GM23338 (cell line): ENCODE measurements at regions not wholly inside any gene's neighbourhood (a gene's known extent, or its start where the extent isn't known, plus 50 kb on each side); places are given as distances from the start of the nearest gene placed in this dataset.
A peak's percentile ranks its signal among the peaks of the same experiment; 100 is the strongest.

Source experiments
- ATAC-seq: fragments of 200-7000 bp; cut with Tn5 transposase; 3 replicates; pipeline ENCODE4 v1.9.1; 2020
- DNase-seq: peaks from one replicate; pipeline ENCODE4 v3.0.0-alpha.2; 2015; ENCODE audit warnings: low spot score
- H2AFZ ChIP-seq: fragments of 200-600 bp; sonication (generic); 2 replicates; pipeline ENCODE4 v1.8.0; 2016; ENCODE audit warnings: antibody characterized with exemption, mild to moderate bottlenecking, moderate library complexity
- H3F3A ChIP-seq: fragments of 200-600 bp; sonication (generic); replicated peaks from 2 replicates; pipeline ENCODE4 v1.8.0; 2017; ENCODE audit warnings: antibody characterized with exemption, mixed run types, low read depth
- H3K27ac ChIP-seq: fragments of 200-600 bp; sonication (generic); 2 replicates; pipeline ENCODE4 v1.6.1; 2016; ENCODE audit warnings: low read depth
- H3K27me3 ChIP-seq: fragments of 200-600 bp; sonication (generic); 2 replicates; pipeline ENCODE4 v1.8.0; 2016; ENCODE audit warnings: mild to moderate bottlenecking, mixed run types, moderate library complexity; ENCODE audit not compliant: insufficient read depth
- H3K36me3 ChIP-seq: fragments of 200-600 bp; sonication (generic); 2 replicates; pipeline ENCODE4 v1.8.0; 2016; ENCODE audit warnings: mild to moderate bottlenecking; ENCODE audit not compliant: insufficient read depth
- H3K4me1 ChIP-seq: fragments of 200-600 bp; sonication (generic); 2 replicates; pipeline ENCODE4 v1.8.0; 2016; ENCODE audit warnings: mild to moderate bottlenecking, moderate library complexity; ENCODE audit not compliant: insufficient read depth
- H3K4me2 ChIP-seq: fragments of 200-600 bp; sonication (generic); 2 replicates; pipeline ENCODE4 v1.7.1; 2017; ENCODE audit warnings: mixed run types
- H3K4me3 ChIP-seq: fragments of 200-600 bp; sonication (generic); 2 replicates; pipeline ENCODE4 v1.6.1; 2016; ENCODE audit warnings: mixed run types
- H3K79me2 ChIP-seq: fragments of 200-600 bp; sonication (generic); replicated peaks from 2 replicates; pipeline ENCODE4 v1.8.0; 2017; ENCODE audit warnings: mild to moderate bottlenecking; ENCODE audit not compliant: insufficient read depth
- H3K9me2 ChIP-seq: fragments of 200-600 bp; sonication (generic); 2 replicates; pipeline ENCODE4 v1.8.0; 2017; ENCODE audit not compliant: insufficient read depth
- H4K20me1 ChIP-seq: fragments of 200-600 bp; sonication (generic); replicated peaks from 2 replicates; pipeline ENCODE4 v1.8.0; 2017; ENCODE audit warnings: mild to moderate bottlenecking; ENCODE audit not compliant: insufficient read depth
- H3K27ac Mint-ChIP-seq: 2 replicates; pipeline ENCODE4 v1.8.0; 2020; ENCODE audit warnings: inconsistent platforms, mild to moderate bottlenecking, moderate library complexity, mixed read lengths
- H3K27me3 Mint-ChIP-seq: 3 replicates; pipeline ENCODE4 v1.8.0; 2022; ENCODE audit warnings: low read depth, mild to moderate bottlenecking, moderate library complexity, mixed read lengths, inconsistent platforms; ENCODE audit not compliant: insufficient read depth, poor library complexity
- H3K36me3 Mint-ChIP-seq: 3 replicates; pipeline ENCODE4 v1.8.0; 2021; ENCODE audit warnings: low read depth, mild to moderate bottlenecking, inconsistent platforms, moderate library complexity, mixed read lengths
- H3K4me1 Mint-ChIP-seq: 3 replicates; pipeline ENCODE4 v1.8.0; 2020; ENCODE audit warnings: mild to moderate bottlenecking, inconsistent platforms, mixed read lengths
- H3K4me3 Mint-ChIP-seq: 3 replicates; pipeline ENCODE4 v1.8.0; 2021; ENCODE audit warnings: moderate library complexity, mild to moderate bottlenecking, inconsistent platforms, mixed read lengths
- H3K9me3 Mint-ChIP-seq: 3 replicates; pipeline ENCODE4 v1.8.0; 2020; ENCODE audit warnings: moderate library complexity, mild to moderate bottlenecking, inconsistent platforms, mixed read lengths
- CREB1 ChIP-seq: fragments of 250-450 bp; sonication (Bioruptor Pico); IDR thresholded peaks from 2 replicates; pipeline ENCODE4 v1.5.0; 2020; ENCODE audit warnings: low read depth, mild to moderate bottlenecking, moderate library complexity
- EZH2 ChIP-seq: fragments of 200-600 bp; sonication (generic); IDR thresholded peaks from one replicate; pipeline ENCODE4 v1.8.0; 2017; ENCODE audit warnings: antibody characterized with exemption, mild to moderate bottlenecking, low read depth; ENCODE audit not compliant: unreplicated experiment
- EZH2phosphoT487 ChIP-seq: fragments of 200-600 bp; sonication (generic); IDR thresholded peaks from one replicate; pipeline ENCODE4 v1.8.1; 2018; ENCODE audit warnings: antibody characterized with exemption; ENCODE audit not compliant: unreplicated experiment
- JUNB ChIP-seq: IDR thresholded peaks from one replicate; pipeline ENCODE4 v1.6.1; 2016; ENCODE audit warnings: antibody characterized with exemption; ENCODE audit not compliant: unreplicated experiment
- NANOG ChIP-seq: IDR thresholded peaks from 2 replicates; pipeline ENCODE4 v1.6.1; 2016; ENCODE audit warnings: antibody characterized with exemption, borderline replicate concordance
- POLR2AphosphoS5 ChIP-seq: IDR thresholded peaks from 2 replicates; pipeline ENCODE4 v1.6.1; 2016; ENCODE audit warnings: antibody characterized with exemption, low read depth
- STAT1 ChIP-seq: IDR thresholded peaks from one replicate; pipeline ENCODE4 v1.6.1; 2016; ENCODE audit warnings: antibody characterized with exemption; ENCODE audit not compliant: unreplicated experiment
- ZNF114 ChIP-seq: fragments of 250-450 bp; sonication (Bioruptor Pico); IDR thresholded peaks from 2 replicates; pipeline ENCODE4 v1.5.0; 2020; ENCODE audit warnings: mild to moderate bottlenecking, moderate library complexity
- ZNF331 ChIP-seq: fragments of 250-450 bp; sonication (Bioruptor Pico); IDR thresholded peaks from 2 replicates; pipeline ENCODE4 v1.5.0; 2020; ENCODE audit warnings: low read depth, mild to moderate bottlenecking, moderate library complexity
- TF ChIP-seq, protein P1 (sequence below), 2 experiments: fragments of 200-600 bp in 1 of 2; sonication (generic) in 1 of 2; conservative IDR thresholded peaks; 2 replicates each; pipeline versions ENCODE4 v1.5.1 to v1.6.1; 2016 to 2017; ENCODE audit warnings: antibody characterized with exemption in 2 of 2, low read depth in 2 of 2, mild to moderate bottlenecking in 2 of 2, moderate library complexity in 1 of 2
- TF ChIP-seq, protein P2 (sequence below): fragments of 250-450 bp; sonication (Bioruptor Pico); IDR thresholded peaks from 2 replicates; pipeline ENCODE4 v1.5.0; 2020; ENCODE audit warnings: mild to moderate bottlenecking, moderate library complexity
- TF ChIP-seq, protein P3 (sequence below): IDR thresholded peaks from 2 replicates; pipeline ENCODE4 v1.6.1; 2016; ENCODE audit warnings: antibody characterized with exemption
- TF ChIP-seq, protein P4 (sequence below): IDR thresholded peaks from one replicate; pipeline ENCODE4 v1.6.1; 2018; ENCODE audit warnings: antibody characterized with exemption; ENCODE audit not compliant: unreplicated experiment

DNA sequence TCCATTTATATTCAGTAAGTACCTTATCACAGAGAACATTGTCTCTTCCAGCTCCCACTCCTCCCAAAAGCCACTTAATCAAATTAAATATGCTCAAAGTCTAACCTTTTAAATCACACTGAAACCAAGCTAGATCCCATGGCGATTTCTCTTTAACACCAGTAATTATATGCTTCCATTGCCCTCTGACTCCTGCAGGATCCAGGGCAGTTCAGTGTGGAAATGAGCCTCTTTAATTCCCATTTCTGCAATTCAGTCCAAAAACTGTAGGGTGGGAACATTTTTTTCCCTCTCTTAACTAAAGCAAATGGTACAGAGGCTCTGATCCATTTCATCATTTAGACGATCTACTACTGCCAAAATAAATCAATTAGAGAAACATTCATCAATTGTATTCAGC lies 872.3 kb upstream of the PHF14 start:
- Histone ChIP-seq H3K36me3 (no peaks in the 10 kb centered on the region), H4K20me1 (no peaks in the 10 kb centered on the region), H2AFZ (peak overlapping the region; percentile 39; the same call in 1 of the 2 replicates), H3K4me3 (no peak overlapping the region), H3K4me2 (no peak overlapping the region), H3K27ac (no peak overlapping the region), H3K4me1 (no peaks in the 10 kb centered on the region), H3K27me3 (no peaks in the 10 kb centered on the region), H3K9me2 (0 out of 2 replicates have a peak, but pooled peaks cover 3% of the 10 kb centered on the region), H3K79me2 (no peaks in the 10 kb centered on the region), H3F3A (no peaks in the 10 kb centered on the region)
- H3K27me3 Mint-ChIP-seq = no peaks in the 10 kb centered on the region
- no peaks in the 10 kb centered on the region for H3K36me3 Mint-ChIP-seq
- TF ChIP-seq, protein P1, sequence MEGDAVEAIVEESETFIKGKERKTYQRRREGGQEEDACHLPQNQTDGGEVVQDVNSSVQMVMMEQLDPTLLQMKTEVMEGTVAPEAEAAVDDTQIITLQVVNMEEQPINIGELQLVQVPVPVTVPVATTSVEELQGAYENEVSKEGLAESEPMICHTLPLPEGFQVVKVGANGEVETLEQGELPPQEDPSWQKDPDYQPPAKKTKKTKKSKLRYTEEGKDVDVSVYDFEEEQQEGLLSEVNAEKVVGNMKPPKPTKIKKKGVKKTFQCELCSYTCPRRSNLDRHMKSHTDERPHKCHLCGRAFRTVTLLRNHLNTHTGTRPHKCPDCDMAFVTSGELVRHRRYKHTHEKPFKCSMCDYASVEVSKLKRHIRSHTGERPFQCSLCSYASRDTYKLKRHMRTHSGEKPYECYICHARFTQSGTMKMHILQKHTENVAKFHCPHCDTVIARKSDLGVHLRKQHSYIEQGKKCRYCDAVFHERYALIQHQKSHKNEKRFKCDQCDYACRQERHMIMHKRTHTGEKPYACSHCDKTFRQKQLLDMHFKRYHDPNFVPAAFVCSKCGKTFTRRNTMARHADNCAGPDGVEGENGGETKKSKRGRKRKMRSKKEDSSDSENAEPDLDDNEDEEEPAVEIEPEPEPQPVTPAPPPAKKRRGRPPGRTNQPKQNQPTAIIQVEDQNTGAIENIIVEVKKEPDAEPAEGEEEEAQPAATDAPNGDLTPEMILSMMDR (conservative IDR thresholded peaks at IDR 0.05; ENCODE audit: low read depth in 2 of 2) = no peak
- TF ChIP-seq POLR2AphosphoS5 = no peak
- TF ChIP-seq EZH2 = no peak
- TF ChIP-seq CREB1 = no peak
- no peak for TF ChIP-seq NANOG
- TF ChIP-seq, protein P2, sequence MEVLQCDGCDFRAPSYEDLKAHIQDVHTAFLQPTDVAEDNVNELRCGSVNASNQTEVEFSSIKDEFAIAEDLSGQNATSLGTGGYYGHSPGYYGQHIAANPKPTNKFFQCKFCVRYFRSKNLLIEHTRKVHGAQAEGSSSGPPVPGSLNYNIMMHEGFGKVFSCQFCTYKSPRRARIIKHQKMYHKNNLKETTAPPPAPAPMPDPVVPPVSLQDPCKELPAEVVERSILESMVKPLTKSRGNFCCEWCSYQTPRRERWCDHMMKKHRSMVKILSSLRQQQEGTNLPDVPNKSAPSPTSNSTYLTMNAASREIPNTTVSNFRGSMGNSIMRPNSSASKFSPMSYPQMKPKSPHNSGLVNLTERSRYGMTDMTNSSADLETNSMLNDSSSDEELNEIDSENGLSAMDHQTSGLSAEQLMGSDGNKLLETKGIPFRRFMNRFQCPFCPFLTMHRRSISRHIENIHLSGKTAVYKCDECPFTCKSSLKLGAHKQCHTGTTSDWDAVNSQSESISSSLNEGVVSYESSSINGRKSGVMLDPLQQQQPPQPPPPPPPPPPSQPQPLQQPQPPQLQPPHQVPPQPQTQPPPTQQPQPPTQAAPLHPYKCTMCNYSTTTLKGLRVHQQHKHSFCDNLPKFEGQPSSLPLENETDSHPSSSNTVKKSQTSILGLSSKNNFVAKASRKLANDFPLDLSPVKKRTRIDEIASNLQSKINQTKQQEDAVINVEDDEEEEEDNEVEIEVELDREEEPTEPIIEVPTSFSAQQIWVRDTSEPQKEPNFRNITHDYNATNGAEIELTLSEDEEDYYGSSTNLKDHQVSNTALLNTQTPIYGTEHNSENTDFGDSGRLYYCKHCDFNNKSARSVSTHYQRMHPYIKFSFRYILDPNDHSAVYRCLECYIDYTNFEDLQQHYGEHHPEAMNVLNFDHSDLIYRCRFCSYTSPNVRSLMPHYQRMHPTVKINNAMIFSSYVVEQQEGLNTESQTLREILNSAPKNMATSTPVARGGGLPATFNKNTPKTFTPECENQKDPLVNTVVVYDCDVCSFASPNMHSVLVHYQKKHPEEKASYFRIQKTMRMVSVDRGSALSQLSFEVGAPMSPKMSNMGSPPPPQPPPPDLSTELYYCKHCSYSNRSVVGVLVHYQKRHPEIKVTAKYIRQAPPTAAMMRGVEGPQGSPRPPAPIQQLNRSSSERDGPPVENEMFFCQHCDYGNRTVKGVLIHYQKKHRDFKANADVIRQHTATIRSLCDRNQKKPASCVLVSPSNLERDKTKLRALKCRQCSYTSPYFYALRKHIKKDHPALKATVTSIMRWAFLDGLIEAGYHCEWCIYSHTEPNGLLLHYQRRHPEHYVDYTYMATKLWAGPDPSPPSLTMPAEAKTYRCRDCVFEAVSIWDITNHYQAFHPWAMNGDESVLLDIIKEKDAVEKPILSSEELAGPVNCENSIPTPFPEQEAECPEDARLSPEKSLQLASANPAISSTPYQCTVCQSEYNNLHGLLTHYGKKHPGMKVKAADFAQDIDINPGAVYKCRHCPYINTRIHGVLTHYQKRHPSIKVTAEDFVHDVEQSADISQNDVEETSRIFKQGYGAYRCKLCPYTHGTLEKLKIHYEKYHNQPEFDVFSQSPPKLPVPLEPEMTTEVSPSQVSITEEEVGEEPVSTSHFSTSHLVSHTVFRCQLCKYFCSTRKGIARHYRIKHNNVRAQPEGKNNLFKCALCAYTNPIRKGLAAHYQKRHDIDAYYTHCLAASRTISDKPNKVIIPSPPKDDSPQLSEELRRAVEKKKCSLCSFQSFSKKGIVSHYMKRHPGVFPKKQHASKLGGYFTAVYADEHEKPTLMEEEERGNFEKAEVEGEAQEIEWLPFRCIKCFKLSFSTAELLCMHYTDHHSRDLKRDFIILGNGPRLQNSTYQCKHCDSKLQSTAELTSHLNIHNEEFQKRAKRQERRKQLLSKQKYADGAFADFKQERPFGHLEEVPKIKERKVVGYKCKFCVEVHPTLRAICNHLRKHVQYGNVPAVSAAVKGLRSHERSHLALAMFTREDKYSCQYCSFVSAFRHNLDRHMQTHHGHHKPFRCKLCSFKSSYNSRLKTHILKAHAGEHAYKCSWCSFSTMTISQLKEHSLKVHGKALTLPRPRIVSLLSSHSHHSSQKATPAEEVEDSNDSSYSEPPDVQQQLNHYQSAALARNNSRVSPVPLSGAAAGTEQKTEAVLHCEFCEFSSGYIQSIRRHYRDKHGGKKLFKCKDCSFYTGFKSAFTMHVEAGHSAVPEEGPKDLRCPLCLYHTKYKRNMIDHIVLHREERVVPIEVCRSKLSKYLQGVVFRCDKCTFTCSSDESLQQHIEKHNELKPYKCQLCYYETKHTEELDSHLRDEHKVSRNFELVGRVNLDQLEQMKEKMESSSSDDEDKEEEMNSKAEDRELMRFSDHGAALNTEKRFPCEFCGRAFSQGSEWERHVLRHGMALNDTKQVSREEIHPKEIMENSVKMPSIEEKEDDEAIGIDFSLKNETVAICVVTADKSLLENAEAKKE (CRISPR knock-in tag) = no peak
- TF ChIP-seq ZNF331 = no peak
- TF ChIP-seq ZNF114 (CRISPR knock-in tag) = no peak
- no peak for TF ChIP-seq STAT1
- no peak for TF ChIP-seq JUNB
- TF ChIP-seq, protein P3, sequence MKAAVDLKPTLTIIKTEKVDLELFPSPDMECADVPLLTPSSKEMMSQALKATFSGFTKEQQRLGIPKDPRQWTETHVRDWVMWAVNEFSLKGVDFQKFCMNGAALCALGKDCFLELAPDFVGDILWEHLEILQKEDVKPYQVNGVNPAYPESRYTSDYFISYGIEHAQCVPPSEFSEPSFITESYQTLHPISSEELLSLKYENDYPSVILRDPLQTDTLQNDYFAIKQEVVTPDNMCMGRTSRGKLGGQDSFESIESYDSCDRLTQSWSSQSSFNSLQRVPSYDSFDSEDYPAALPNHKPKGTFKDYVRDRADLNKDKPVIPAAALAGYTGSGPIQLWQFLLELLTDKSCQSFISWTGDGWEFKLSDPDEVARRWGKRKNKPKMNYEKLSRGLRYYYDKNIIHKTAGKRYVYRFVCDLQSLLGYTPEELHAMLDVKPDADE = no peak
- TF ChIP-seq EZH2phosphoT487 = no peak
- TF ChIP-seq, protein P4, sequence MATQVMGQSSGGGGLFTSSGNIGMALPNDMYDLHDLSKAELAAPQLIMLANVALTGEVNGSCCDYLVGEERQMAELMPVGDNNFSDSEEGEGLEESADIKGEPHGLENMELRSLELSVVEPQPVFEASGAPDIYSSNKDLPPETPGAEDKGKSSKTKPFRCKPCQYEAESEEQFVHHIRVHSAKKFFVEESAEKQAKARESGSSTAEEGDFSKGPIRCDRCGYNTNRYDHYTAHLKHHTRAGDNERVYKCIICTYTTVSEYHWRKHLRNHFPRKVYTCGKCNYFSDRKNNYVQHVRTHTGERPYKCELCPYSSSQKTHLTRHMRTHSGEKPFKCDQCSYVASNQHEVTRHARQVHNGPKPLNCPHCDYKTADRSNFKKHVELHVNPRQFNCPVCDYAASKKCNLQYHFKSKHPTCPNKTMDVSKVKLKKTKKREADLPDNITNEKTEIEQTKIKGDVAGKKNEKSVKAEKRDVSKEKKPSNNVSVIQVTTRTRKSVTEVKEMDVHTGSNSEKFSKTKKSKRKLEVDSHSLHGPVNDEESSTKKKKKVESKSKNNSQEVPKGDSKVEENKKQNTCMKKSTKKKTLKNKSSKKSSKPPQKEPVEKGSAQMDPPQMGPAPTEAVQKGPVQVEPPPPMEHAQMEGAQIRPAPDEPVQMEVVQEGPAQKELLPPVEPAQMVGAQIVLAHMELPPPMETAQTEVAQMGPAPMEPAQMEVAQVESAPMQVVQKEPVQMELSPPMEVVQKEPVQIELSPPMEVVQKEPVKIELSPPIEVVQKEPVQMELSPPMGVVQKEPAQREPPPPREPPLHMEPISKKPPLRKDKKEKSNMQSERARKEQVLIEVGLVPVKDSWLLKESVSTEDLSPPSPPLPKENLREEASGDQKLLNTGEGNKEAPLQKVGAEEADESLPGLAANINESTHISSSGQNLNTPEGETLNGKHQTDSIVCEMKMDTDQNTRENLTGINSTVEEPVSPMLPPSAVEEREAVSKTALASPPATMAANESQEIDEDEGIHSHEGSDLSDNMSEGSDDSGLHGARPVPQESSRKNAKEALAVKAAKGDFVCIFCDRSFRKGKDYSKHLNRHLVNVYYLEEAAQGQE = no peak
- no peaks in the 10 kb centered on the region for H3K9me3 Mint-ChIP-seq
- no peak overlapping the region for H3K4me3 Mint-ChIP-seq
- H3K4me1 Mint-ChIP-seq = no peaks in the 10 kb centered on the region
- no peak overlapping the region for H3K27ac Mint-ChIP-seq
- DNase-seq (no peak), ATAC-seq (no peak)
